Lung (tissue), 11 donors: ENCODE measurements at regions not wholly inside any gene's neighbourhood (a gene's known extent, or its start where the extent isn't known, plus 50 kb on each side); places are given as distances from the start of the nearest gene placed in this dataset.

Source experiments
- ATAC-seq: fragments of 200-7000 bp; cut with Tn5 transposase; one replicate; pipeline ENCODE4 v1.9.1; 2020; ENCODE audit warnings: moderate number of reproducible peaks; ENCODE audit not compliant: insufficient read depth, low FRiP score
- DNase-seq, 3 donors: peaks; one replicate each; pipeline ENCODE4 v3.0.0-alpha.2; 2013 to 2017
- H3K27ac ChIP-seq, 2 donors: one replicate each; pipeline ENCODE4 v1.5.1; 2013; ENCODE audit warnings: mild to moderate bottlenecking in 2 of 2, moderate library complexity in 2 of 2, control low read depth in 1 of 2, inconsistent platforms in 1 of 2, low read depth in 1 of 2, low read length in 1 of 2
- H3K27me3 ChIP-seq, 3 donors: one replicate each; pipeline ENCODE4 v1.5.1; 2013; ENCODE audit warnings: low read length in 2 of 3; ENCODE audit not compliant: control insufficient read depth in 3 of 3, insufficient read depth in 3 of 3
- H3K36me3 ChIP-seq, 4 donors: one replicate each; pipeline ENCODE4 v1.5.1; 2013; ENCODE audit warnings: low read length in 4 of 4, mild to moderate bottlenecking in 1 of 4, moderate library complexity in 1 of 4; ENCODE audit not compliant: control insufficient read depth in 4 of 4, insufficient read depth in 4 of 4
- H3K4me1 ChIP-seq, 5 donors: one replicate each; pipeline ENCODE4 v1.5.1; 2013; ENCODE audit warnings: low read length in 5 of 5, mild to moderate bottlenecking in 2 of 5, moderate library complexity in 1 of 5; ENCODE audit not compliant: control insufficient read depth in 5 of 5, insufficient read depth in 5 of 5
- H3K4me3 ChIP-seq: one replicate; pipeline ENCODE4 v1.5.1; 2013; ENCODE audit warnings: mild to moderate bottlenecking, control low read depth, moderate library complexity
- H3K9ac ChIP-seq, 2 donors: one replicate each; pipeline ENCODE4 v1.5.1; 2013; ENCODE audit warnings: low read length in 2 of 2, control low read depth in 1 of 2; ENCODE audit not compliant: insufficient read depth in 1 of 2
- H3K9me3 ChIP-seq, 4 donors: one replicate each; pipeline ENCODE4 v1.5.1; 2013; ENCODE audit warnings: low read length in 3 of 4, mild to moderate bottlenecking in 1 of 4, moderate library complexity in 1 of 4; ENCODE audit not compliant: control insufficient read depth in 4 of 4, insufficient read depth in 3 of 4
- WGBS, 2 donors: extraction: QIAGEN DNeasy Blood & Tissue Kit; methylation state at CpG; one replicate each; pipeline ENCODE4 v1.1.7; 2013; 5-methylcytosine and 5-hydroxymethylcytosine counted together
- TF ChIP-seq, protein P1 (sequence below): IDR thresholded peaks from 2 replicates; pipeline ENCODE4 v1.5.1; 2012; ENCODE audit warnings: mild to moderate bottlenecking; ENCODE audit errors: control extremely low read depth, extremely low read depth
- donor health status: control.
- donor health status: control.
- donor health status: Bipolar disorder and iron deficiency.
- donor health status: healthy.
- donor health status: DM: yes; HTN: yes; CAD: no.

DNA sequence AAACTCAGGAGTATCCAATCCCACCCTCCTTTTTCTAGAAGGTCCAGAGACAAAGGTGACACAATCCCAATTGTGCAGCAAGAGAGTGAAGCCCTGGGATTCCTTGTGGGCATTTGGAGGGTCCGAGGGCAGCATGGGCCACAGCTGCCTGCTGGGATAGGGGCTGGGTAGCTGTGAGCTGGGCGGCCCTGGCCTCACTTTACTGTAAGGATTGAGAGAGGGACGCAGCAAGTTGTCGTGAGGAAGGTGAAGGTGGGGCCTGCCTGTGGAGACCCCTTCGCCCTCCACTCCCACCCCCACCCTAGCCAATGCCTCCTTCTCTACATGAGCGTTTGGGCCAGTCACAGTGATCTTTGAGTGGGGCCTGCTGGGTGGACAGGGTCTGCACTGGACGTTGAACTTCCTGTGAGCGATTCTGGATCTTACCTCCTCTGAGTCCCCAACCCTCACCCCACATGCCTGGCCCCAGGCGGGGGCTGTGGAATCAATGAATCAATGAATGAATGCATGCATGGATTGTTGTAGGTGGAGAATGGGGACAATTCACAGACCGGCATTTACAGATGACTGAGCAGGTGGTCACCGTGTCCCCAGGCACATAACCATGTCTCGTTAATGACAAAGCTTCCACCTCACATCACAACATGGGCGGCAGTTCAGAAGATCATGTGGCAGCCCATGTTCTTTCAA is 107.2 kb downstream of the INHBB start:
- no peaks in the 10 kb centered on the region for H3K27me3 ChIP-seq
- TF ChIP-seq, protein P1, sequence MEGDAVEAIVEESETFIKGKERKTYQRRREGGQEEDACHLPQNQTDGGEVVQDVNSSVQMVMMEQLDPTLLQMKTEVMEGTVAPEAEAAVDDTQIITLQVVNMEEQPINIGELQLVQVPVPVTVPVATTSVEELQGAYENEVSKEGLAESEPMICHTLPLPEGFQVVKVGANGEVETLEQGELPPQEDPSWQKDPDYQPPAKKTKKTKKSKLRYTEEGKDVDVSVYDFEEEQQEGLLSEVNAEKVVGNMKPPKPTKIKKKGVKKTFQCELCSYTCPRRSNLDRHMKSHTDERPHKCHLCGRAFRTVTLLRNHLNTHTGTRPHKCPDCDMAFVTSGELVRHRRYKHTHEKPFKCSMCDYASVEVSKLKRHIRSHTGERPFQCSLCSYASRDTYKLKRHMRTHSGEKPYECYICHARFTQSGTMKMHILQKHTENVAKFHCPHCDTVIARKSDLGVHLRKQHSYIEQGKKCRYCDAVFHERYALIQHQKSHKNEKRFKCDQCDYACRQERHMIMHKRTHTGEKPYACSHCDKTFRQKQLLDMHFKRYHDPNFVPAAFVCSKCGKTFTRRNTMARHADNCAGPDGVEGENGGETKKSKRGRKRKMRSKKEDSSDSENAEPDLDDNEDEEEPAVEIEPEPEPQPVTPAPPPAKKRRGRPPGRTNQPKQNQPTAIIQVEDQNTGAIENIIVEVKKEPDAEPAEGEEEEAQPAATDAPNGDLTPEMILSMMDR: no peak
- H3K27ac ChIP-seq: no peak overlapping the region
- H3K9ac ChIP-seq: no peak overlapping the region
- 94 to 96% methylated on average over 13 of the region's 13 CpGs for WGBS, 2 donors
- DNase-seq (no peak), ATAC-seq (no peak)
- no peak overlapping the region for H3K4me3 ChIP-seq
- H3K9me3 ChIP-seq: peaks cover 0 to 7% (median 3%) of the 10 kb centered on the region in 4 donors
- H3K4me1 ChIP-seq: peaks cover 0 to 9% (median 0%) of the 10 kb centered on the region in 5 donors
- H3K36me3 ChIP-seq: no peaks in the 10 kb centered on the region

GRCh38 chr2:120453635-120453998 is 107.7 kb downstream of the INHBB start:
- Histone ChIP-seq H3K9me3 (peaks cover 0 to 9% (median 3%) of the 10 kb centered on the region in 4 donors), H3K4me3 (no peak overlapping the region), H3K4me1 (peaks cover 0 to 9% (median 0%) of the 10 kb centered on the region in 5 donors), H3K27me3 (no peaks in the 10 kb centered on the region), H3K36me3 (no peaks in the 10 kb centered on the region), H3K9ac (no peak overlapping the region), H3K27ac (no peak overlapping the region)
- ATAC-seq: no peak
- DNase-seq: no peak
- TF ChIP-seq, protein P1: no peak
- 91 to 96% methylated on average over 3 of the region's 3 CpGs for WGBS, 2 donors

DNA sequence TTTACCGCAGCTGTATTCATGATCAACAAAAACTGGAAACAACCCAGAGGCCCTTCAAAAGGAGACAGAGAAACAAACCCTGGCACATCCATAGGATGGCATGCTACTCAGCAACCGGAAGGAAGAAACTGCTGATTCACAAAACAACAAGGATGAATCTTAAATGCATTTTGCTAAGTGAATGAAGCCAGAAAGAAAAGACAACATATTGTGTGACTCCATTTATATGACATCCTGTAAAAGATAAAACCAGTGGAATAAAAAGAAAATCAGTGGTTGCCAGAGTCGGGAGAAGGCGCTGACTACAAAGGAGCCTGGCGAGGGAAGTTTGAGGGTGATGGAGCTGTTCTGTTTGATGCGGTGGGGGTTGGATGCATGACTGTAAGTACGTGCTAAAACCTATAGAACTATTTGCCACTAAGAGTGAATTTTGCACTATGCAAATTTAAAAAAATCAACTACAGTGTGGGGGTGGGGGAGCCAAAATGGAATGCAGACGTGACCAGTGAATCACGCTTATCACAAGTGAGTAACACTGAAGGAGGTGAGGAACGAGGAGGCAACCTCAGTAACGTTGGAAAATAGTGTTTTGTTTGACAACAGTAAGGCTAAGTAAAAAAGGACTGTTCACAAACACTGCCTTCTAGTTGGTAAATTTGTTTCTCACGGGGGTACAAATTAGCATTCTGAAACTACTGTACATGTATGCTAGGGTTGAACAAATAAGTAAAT is 108.9 kb downstream of the INHBB start:
- TF ChIP-seq, protein P1: no peak
- 83 to 87% methylated on average over 12 of the region's 12 CpGs for whole genome bisulfite sequencing, 2 donors
- peaks cover 0 to 9% (median 3%) of the 10 kb centered on the region in 4 donors for H3K9me3 ChIP-seq
- no peak overlapping the region for H3K4me3 ChIP-seq
- DNase-seq: peak in 2 of 3 donors; percentile 16 to 24
- H3K27ac ChIP-seq: no peak overlapping the region
- ATAC-seq: no peak
- peaks cover 0 to 9% (median 0%) of the 10 kb centered on the region in 5 donors for H3K4me1 ChIP-seq
- H3K36me3 ChIP-seq: no peaks in the 10 kb centered on the region
- no peak overlapping the region for H3K9ac ChIP-seq
- no peaks in the 10 kb centered on the region for H3K27me3 ChIP-seq
